Vagina (tissue), 2 donors: ENCODE measurements at regions not wholly inside any gene's neighbourhood (a gene's known extent, or its start where the extent isn't known, plus 50 kb on each side); places are given as distances from the start of the nearest gene placed in this dataset.

ENCODE experiments used
- POLR2AphosphoS5 ChIP-seq, 2 donors: sonication (generic); formaldehyde crosslinking; IDR thresholded peaks; one replicate each; pipeline ENCODE4 v1.9.0; 2017; ENCODE audit warnings: antibody characterized with exemption in 2 of 2, mild to moderate bottlenecking in 2 of 2, low read depth in 1 of 2; ENCODE audit not compliant: insufficient read depth in 1 of 2
- TF ChIP-seq, protein P1 (sequence below), 3 experiments: fragments of 450-650 bp in 2 of 3; fragments of 200-600 bp in 1 of 3; sonication (generic) in 1 of 3; IDR thresholded peaks; one replicate each; pipeline ENCODE4 v1.5.1; 2017 to 2019; ENCODE audit warnings: antibody characterized with exemption in 3 of 3, mild to moderate bottlenecking in 2 of 3, moderate library complexity in 2 of 3

DNA sequence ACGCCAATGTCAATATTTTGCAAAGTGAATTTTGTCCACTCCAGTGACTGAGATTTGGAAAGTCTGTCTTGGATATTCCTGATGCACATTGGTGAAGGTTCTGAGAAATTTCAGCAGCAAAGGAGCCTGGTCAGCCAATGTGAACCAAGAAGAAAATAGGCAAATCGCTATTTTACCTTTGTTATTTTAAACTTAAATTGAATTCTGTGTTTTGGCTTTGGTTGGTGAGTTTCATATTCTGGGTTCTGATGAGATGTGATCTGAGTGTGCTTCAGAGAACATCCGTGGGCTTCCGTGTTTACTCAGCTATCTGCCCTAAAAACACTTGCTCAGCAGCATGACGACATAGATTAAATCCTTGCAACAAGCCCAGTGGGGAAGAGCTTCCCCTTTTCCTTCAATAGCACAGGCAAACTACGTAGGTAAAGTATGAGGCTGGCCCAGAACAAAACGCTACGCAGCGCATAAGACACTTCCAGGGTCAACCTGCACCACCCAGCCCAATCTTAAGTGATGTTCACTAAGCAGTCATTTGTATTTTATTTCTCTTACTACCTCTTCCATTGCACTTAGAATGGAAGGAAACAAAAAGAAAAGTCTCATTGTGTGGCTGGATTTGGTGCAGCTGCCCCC, 176.4 kb upstream of the KAZN start:
- TF ChIP-seq, protein P1, sequence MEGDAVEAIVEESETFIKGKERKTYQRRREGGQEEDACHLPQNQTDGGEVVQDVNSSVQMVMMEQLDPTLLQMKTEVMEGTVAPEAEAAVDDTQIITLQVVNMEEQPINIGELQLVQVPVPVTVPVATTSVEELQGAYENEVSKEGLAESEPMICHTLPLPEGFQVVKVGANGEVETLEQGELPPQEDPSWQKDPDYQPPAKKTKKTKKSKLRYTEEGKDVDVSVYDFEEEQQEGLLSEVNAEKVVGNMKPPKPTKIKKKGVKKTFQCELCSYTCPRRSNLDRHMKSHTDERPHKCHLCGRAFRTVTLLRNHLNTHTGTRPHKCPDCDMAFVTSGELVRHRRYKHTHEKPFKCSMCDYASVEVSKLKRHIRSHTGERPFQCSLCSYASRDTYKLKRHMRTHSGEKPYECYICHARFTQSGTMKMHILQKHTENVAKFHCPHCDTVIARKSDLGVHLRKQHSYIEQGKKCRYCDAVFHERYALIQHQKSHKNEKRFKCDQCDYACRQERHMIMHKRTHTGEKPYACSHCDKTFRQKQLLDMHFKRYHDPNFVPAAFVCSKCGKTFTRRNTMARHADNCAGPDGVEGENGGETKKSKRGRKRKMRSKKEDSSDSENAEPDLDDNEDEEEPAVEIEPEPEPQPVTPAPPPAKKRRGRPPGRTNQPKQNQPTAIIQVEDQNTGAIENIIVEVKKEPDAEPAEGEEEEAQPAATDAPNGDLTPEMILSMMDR (IDR thresholded peaks at IDR 0.05): no peak
- no peak for TF ChIP-seq POLR2AphosphoS5 (IDR thresholded peaks at IDR 0.05; ENCODE audit: insufficient read depth in 1 of 2, low read depth in 1 of 2)
